Astrocyte of the cerebellum (primary cell): ENCODE measurements at regions not wholly inside any gene's neighbourhood (a gene's known extent, or its start where the extent isn't known, plus 50 kb on each side); places are given as distances from the start of the nearest gene placed in this dataset.

Experiments
- DNase-seq: peaks from one replicate; pipeline ENCODE4 v3.0.0-alpha.2; 2011; ENCODE audit warnings: low read depth
- H3K4me3 ChIP-seq: 2 replicates; pipeline ENCODE4 v1.5.1; 2011; ENCODE audit warnings: mild to moderate bottlenecking, low read depth, low read length, moderate library complexity
- CTCF ChIP-seq: IDR thresholded peaks from 2 replicates; pipeline ENCODE4 v1.5.1; 2012; ENCODE audit warnings: low read length, low read depth, moderate library complexity, mild to moderate bottlenecking; ENCODE audit errors: missing control alignments
- in situ Hi-C: cut with HindIII; loops from 2 replicates; pipeline ENCODE4 v1.10.0; 2017; ENCODE audit warnings: low sequenced_read_pairs

GRCh38 chr2:128737546-128737826, 418.8 kb upstream of the HS6ST1 start:
- in situ Hi-C loops, result no loop called here
- no peak for DNase-seq
- TF ChIP-seq CTCF, result no peak
- H3K4me3 ChIP-seq, result no peak overlapping the region

GRCh38 chr2:128738446-128739110, 419.9 kb upstream of the HS6ST1 start:
- in situ Hi-C loops, result no loop called here
- H3K4me3 ChIP-seq, result no peak overlapping the region
- DNase-seq, result no peak
- no peak for TF ChIP-seq CTCF

GRCh38 chr2:128742467-128742866, 423.8 kb upstream of the HS6ST1 start:
- no peak for TF ChIP-seq CTCF
- H3K4me3 ChIP-seq, result no peak overlapping the region
- DNase-seq, result no peak
- in situ Hi-C loops, result no loop called here

GRCh38 chr2:128745946-128746345, 427.3 kb upstream of the HS6ST1 start:
- H3K4me3 ChIP-seq, result no peak overlapping the region
- in situ Hi-C loops, result no loop called here
- no peak for TF ChIP-seq CTCF
- no peak for DNase-seq

- no peak for TF ChIP-seq CTCF
- no peak overlapping the region for H3K4me3 ChIP-seq
- in situ Hi-C loops, result no loop called here
- DNase-seq, result peak; percentile 84
Measured at GRCh38 chr2:128746356-128746755, 427.7 kb upstream of the HS6ST1 start.

GRCh38 chr2:128748336-128748735, 429.7 kb upstream of the HS6ST1 start:
- H3K4me3 ChIP-seq, result no peak overlapping the region
- in situ Hi-C loops, result no loop called here
- no peak for DNase-seq
- no peak for TF ChIP-seq CTCF
